HG02840 (cell line): ENCODE measurements at regions not wholly inside any gene's neighbourhood (a gene's known extent, or its start where the extent isn't known, plus 50 kb on each side); places are given as distances from the start of the nearest gene placed in this dataset.
"Not testable (repeated sequence)": the region's sequence is repeated elsewhere in the genome, so short reads cannot be mapped to it uniquely, and the experiment has no call there.

Experiments
- ATAC-seq: cut with Tn5 transposase; IDR thresholded peaks from one replicate; pipeline ENCODE4 v1.9.1; 2021; ENCODE audit warnings: mild to moderate bottlenecking, moderate library complexity, moderate number of reproducible peaks; ENCODE audit not compliant: unreplicated experiment, low FRiP score

DNA sequence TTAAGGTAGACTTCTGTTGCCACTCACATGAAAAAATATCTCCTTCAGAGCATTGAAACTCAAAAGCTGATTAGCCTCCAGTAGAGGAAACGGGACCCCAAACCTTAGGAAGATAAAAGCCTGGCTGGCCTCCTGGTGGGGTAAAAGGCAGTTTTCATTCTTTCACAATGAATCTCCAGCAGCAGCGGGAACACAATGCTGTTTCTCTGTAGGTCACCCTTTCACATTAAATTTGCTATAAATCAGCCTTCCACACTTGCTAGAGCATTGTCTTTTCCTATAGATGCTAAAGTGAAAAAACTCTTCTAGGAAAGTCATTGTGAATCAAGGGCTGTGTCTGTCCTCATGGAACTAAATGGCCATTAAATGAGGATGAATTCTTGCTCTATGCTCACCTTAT is 207.3 kb upstream of the MAGEB2 start:
- ATAC-seq: no peak

DNA sequence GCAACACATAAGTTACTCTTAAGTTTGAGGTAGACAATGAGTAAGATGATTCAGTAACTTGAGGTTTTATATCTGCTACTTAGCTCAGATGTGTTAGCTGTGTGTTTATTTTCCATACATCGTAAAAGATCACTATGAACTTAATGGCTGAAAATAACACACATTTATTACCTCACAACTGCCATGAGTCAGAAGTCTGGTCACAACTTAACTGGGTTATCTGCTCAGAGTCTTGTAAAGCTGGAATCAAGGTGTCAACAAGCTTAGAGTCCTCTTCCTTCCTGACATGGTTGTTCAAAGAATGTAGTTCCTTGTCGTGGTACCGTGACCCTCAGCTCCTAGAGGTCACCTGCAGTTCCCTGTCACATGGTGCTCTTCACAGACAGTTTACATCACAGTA is 204.9 kb upstream of the MAGEB2 start:
- no peak for ATAC-seq

DNA sequence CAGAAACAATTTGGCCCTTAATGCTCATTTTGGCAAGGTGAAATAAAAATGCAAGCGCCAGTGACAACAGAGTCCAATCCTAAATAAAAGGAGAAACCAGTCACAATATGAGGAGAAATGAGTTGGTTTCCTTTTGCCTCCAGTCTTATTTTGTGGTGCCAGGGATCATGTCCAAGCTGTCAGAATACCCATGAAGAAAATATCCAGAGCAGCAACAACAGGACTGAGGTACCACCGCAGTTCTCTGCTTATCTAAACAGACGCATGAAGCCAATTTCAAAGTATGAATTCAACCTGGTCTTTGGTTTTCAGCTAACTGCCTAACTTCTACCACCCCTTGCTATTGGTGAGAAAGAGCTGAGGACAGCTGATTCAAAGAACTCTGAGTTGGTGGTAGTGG is 199.9 kb upstream of the MAGEB2 start:
- ATAC-seq: no peak

DNA sequence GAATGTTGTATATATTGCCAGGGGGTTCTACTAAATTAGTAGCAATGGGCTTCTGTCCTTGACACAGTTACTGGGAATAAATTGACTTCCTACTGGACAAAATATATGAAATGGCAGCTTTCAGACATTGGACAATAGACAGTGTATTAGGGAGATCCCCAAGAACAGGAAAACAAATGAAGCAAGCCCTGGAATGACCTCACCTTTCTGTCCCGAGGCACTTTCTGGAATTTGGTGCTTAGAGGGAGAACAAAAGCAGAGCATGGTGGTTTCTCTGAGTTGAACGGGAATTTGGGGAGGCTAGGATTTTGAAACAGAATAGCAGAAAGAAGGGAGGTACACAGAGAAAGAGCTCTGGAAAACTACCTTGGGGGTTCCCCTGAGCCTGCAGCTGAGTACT is 187.7 kb upstream of the MAGEB2 start:
- no peak for ATAC-seq

DNA sequence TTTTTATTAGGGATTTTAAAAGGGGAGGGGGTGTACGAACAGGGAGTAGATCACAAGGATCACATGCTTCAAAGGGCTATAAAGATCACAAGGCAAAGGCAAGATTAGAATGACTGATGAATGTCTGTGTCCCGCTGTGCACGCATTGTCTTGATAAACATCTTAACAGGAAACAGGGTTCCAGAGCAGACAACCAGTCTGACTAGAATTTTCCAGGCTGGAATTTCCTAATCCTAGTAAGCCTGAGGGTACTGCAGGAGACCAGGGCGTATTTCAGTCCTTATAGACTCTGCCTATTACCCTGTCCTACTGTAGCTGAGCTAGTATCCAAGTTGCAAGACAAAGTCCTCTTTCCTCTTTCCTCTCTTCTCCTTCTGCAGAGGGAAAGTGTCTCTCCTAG is 179.0 kb upstream of the MAGEB2 start:
- ATAC-seq: not testable (repeated sequence)

DNA sequence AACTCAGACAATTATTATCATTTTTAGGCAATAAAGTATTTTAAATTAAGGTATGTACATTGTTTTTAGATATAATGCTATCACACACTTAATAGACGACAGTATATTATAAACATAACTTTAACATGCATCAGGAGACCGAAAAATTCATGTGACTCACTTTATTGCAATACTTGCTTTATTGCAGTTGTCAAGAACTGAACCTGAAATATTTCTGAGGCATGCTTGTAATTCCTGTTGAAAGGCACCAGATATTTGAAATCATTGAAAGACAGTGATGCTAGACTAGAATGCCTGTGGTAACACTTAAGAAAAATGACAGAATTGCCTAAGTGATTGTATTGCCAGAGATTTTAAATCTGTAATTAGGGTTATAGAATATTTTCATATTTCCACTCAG is 175.6 kb upstream of the MAGEB2 start:
- ATAC-seq: no peak

DNA sequence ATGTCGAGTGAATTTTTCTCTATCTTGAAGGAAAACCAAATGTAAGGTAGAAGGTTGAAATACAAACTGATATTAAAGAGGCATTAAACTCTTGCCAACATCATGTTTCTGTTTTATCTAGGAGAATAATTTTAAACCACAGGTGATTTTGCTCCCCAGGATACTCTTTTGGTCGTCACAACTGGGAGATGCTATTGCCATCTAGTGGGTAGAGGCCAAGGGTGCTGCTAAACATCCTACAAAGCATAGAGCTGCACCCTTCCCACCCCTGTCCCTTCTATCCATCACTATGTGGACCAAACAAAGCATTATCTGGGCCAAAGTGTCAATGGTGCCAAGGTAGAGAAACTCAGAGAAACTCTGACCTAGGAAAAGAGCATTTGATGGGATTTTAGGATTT is 154.6 kb upstream of the MAGEB2 start:
- no peak for ATAC-seq

DNA sequence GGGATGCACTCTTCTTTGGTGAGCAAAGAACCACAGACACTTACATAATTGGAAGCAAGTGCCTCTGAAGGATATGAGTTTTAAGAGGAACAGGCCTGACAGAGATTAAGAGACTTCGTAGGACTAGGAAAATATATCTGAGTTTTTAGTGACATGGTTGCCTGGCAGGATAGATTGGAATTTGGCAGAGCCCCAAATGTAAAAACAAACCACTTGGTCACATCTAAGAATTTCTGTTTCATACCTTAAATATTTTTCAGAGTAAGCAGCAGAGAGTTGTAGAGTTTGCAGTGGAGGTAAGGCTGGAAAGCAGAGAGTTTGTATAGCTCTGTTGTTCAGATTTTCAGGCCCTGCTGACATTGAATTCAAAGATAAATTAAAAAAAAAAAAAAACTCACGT is 150.1 kb upstream of the MAGEB2 start:
- no peak for ATAC-seq

DNA sequence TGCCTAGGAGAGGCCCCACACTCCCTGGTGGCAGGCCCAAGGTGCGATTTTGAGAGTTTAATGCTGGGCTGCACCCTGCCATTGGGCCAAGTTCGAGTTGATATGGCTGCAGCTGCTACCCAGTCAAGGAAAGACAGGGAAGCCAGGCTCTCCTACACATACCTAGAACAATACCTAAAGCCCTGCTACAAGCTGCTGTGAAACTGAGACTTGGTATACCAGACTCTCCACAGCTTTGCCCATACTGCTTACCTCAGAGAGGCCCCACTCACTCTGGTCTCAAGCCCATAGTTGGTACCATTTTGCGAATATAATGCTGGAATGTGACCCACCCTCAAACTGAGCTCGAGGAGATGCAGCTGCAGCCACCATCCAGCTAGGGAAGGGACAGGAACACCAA is 147.7 kb upstream of the MAGEB2 start:
- ATAC-seq: no peak

DNA sequence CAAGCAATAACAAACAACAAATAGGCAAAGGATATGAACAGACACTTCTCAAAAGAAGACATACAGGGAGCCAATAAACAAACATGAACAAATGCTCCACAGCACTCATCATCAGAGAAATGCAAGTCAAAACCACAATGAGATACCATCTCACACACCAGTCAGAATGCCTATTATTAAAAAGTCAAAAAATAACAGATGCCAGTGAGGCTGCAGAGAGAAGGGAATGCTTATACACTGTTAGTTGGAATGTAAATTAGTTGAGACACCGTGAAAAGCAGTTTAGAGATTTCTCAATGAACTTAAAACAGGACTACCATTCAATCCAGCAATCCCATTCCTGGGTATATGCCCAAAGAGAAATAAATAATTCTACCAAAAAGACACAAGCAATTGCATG is 129.8 kb upstream of the MAGEB2 start:
- no peak for ATAC-seq

DNA sequence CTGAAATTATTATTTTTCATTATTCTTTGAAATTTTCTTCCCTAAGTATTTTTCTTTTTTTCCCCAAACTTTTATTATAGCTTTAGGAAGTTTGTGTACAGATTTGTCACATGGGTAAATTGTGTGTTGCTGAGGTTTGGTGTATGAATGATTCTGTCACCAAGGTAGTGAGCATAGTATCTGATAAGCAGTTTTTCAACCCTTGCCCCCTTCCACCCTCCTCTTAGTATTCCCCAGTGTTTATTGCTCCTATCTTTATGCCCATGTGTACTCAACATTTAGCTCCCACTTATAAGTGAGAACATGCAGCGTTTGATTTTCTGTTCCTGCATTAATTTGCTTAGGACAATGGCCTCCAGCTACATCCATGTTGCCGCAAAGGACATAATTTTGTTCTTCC is 103.9 kb upstream of the MAGEB2 start:
- no peak for ATAC-seq

DNA sequence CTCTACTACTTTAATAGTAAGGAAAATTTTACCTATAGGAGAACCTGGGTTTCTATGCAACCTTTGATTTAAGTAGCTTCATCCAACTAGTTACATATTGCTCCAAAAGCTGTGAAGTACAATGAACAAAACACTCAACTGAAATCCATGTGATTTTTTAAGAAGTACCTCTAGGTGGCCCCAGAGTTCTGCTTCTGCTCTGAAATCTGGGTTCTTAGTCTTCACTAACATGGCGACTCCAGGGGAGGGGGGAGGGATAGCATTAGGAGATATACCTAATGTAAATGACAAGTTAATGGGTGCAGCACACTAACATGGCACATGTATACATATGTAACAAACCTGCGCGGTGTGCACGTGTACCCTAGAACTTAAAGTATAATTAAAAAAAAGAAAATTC is 73.4 kb upstream of the MAGEB2 start:
- ATAC-seq: peak; percentile 73

DNA sequence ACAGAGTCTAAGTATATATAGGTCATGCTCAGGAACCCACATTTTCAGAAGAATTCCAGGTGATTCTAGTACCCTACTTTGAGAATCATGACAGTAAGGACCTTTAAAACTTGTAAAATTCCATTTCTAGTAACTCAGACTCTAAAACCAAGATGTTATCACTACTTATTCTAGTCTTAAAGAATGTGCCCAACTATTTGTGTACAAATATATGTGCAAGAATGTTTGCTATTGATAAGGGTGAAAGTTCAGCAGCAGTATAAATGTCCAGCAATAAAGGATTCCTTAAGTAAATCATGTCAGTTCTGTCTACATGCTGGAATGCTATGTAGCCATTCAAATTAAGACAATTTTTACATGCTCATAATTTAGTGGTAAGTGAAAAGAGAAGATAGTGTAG is 71.1 kb upstream of the MAGEB2 start:
- ATAC-seq: no peak

DNA sequence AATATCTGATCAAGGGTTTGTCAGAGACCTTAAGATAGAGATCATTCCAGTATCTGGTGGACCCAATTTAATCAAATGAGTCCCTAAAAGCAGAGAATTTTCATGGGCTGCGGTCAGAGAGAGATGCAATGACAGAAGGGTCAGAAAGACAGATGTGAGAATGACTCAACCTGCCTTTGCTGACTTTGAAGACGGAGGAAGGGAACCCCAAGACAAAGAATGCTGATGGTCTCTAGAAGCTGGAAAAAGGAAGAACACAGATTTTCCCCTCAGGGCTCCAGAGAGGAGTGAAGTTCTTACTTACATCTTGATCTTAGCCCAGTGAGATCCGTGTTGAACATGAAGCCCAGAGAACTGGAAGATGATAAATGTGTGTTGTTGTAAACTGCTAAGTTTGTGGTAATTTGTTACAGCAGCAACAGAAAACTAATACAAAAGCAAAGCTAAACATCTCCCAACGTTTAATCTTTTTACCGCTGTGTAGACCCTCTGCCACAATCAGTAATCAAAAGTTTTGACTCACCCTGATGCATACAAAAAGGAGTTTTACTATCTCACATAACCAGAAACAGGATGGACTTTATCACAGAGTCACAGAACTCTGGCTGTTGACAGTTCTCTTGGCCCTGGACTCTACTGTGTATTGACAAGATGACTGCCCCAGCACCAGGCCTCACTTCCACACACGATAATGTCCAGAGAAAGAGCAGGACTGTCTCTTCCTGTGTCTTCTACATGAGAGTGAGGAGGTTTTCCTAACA is 70.2 kb upstream of the MAGEB2 start:
- ATAC-seq: no peak

DNA sequence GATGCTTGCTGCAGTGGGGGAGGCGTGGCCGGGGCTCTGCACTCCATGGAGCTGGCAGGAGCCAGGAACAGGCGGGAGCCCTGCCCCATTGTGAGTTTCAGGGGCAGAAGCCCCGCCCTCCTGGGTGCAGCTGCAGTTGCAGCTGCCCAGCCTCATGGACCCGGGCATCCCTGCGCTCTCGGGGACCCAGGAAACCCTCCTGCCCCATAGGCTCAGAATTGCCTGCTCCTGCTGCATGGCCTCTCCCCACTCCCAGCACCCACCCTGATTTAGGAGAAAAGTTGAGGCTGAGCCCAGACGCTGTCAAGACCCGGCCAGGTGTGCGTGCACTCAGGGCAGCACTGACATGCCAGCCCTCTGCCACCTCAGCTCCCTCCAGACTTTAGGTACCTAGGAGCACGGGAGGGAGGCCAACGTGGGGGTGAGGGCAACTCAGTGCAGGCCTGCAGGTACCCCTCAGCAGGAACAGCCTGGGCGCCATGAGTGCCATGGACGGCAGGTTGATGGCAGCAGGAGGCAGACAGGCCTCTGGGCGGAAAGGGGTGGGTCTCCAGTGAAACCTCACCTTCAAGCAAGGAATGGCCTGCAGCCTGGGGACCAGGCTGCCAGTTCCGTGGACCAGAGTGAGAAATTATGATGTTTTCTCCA is 67.2 kb upstream of the MAGEB2 start:
- ATAC-seq: no peak

DNA sequence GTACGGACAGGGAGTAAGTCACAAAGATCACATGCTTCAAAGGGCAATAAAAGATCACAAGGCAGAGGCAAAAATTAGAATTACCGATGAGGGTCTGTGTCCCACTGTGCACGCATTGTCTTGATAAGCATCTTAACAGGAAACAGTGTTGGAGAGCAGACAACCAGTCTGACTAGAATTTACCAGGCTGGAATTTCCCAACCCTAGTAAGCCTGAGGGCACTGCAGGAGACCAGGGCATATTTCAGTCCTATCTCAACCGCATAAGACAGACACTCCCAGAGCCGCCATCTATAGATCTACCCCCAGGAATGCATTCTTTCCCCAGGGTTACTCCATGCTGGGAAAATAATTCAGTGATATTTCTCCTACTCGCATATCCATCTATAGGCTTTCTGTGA is 66.2 kb upstream of the MAGEB2 start:
- not testable (repeated sequence) for ATAC-seq

DNA sequence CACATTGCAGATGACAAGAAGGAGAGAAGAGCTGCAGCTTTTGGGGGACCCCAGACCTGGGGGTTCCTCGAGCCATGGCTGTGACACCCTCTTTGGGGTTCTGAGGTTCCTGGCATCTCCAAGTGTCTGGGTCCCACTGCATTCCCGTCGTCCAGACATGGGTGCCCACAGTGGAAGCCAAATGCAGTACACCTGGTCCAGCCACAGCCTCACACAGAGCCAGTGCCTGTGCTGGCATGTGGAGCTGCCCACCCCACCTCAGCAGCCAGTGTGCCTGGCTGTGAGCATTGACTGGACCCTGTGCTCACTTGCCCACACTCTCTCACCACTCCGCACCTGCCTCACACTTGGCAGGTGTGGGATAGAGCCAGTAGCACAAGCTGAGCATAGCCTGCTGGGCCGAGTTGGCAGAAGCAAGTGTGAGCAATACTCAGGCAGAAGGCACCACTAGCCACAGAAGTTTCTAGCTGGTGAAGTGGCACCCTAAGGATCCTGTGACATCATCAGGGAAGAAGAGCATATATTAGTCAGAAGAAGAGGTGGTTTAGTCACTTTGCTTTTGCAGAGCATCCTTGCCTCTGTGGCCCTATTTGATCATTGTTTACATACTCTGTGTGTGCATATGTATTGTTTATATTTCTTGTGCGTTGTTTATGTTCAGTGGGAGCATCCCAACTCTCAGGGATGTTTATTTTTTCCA is 65.0 kb upstream of the MAGEB2 start:
- no peak for ATAC-seq

DNA sequence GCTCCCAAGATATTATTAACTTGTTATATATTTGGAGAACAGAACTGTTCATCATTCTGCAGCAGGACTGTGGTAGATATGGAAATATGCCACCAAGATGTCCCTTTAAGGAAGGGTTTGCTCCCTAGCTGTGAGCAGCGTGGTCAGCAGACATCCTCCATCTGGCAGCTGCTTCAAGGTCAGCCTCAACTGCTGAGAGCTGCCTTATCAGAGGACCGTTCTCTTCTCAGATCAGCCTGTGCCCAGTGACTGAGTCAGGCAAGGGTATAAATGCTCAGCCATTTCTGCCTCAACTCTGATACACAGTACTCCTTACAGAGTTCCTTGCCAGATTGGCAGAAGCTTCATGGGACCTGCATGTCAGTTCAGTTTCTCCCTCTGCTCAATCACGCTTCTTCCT is 63.4 kb upstream of the MAGEB2 start:
- no peak for ATAC-seq

DNA sequence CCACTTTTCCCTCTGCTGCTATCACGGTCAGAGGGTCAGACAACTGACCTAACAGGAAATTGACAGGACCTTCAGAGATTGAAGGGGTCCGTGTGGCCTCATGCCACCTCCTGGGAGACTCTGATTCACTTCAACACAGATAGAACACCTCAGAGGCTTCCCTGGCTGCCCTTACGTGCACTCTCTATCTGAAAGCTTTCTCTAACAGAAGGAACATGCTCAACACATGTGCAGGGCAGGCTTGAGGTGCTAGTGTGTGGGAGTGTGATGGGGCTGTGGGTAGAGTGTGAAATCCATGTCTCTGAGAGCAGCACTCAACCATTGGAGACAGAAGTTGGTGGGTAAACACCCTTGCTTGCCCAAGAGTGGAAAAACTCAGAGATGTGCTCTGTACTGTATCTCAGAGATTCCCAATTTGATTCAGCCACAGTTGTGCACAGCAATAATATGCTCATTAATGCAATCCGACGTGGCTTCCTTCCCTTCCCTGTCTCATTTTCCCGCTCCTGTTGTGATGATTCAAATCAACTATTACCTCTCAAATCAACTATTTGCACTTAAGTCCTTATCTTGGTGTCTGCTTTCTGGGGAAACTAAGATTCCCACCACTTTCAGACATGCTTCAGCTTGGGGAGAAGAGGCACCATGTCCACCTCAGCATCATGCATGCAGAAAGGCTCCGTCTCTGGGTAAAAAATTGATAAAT is 62.0 kb upstream of the MAGEB2 start:
- no peak for ATAC-seq

DNA sequence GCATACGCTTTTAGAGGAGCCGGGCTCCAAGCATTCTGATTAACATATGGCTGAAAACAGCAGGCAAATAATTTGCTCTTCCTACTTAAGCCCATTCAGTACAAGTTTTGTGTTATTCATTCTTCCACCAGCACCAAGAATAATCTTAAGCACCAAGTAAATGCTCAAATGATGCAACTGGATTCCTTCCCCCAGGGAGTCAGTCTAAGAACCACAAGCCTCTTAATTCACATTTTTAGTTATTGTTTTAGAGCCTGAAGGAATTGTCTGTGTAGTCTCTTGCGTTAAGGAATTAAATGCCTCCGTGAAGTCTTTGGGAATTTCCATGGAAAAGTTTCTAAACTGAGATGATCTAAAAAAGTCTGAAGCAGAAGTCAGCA is 61.5 kb upstream of the MAGEB2 start:
- no peak for ATAC-seq

DNA sequence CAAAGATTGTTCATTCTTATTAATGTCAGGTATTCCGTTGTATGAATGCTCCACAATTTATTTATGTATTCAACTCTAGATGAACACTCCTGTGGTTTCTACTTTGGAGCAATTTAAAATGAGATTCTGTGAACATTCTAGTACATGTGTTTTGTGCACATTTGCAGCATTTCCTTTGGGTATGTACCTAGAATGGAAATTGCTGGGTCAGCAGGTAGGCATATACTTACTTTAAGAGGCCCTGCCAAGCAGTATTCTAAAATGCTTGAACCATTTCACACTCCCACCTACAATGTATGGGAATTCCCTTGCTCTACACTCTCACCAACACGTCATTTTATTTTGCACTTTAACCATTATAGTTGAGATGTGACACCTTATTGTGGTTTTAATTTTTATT is 59.4 kb upstream of the MAGEB2 start:
- no peak for ATAC-seq
